K562 (cell line): ENCODE measurements at regions not wholly inside any gene's neighbourhood (a gene's known extent, or its start where the extent isn't known, plus 50 kb on each side); places are given as distances from the start of the nearest gene placed in this dataset.

ENCODE experiments used
- CTCF ChIP-seq, 3 experiments: IDR thresholded peaks in 2 of 3; conservative IDR thresholded peaks in 1 of 3; 2 replicates each; pipeline ENCODE4 v1.5.1; 2011 to 2012; ENCODE audit warnings: low read length in 3 of 3, mild to moderate bottlenecking in 3 of 3, control low read depth in 2 of 3, improper control_type of control experiment in 1 of 3, inconsistent platforms in 1 of 3, low read depth in 1 of 3, mixed read lengths in 1 of 3, moderate library complexity in 1 of 3; ENCODE audit not compliant: insufficient read depth in 2 of 3
- GABPA ChIP-seq: fragments of 200-800 bp; sonication (Bioruptor generic); conservative IDR thresholded peaks from 2 replicates; pipeline ENCODE4 v1.6.1; 2016; ENCODE audit warnings: low read depth, missing genetic modification characterization, missing compliant biosample characterization
- HDAC2 ChIP-seq: fragments of 450-650 bp; IDR thresholded peaks from 2 replicates; pipeline ENCODE4 v1.6.1; 2016; ENCODE audit warnings: mild to moderate bottlenecking
- IRF2 ChIP-seq: sonication (generic); formaldehyde crosslinking; IDR thresholded peaks from 2 replicates; pipeline ENCODE4 v1.8.1; 2022; ENCODE audit warnings: mild to moderate bottlenecking, missing genetic modification reagents
- JUN ChIP-seq, 2 experiments: sonication (generic) in 1 of 2; formaldehyde crosslinking in 1 of 2; IDR thresholded peaks; 2 replicates each; pipeline versions ENCODE4 v1.6.1 to v1.8.0; 2012 to 2022; ENCODE audit warnings: borderline replicate concordance in 2 of 2, mild to moderate bottlenecking in 2 of 2, improper control_type of control experiment in 1 of 2, low read depth in 1 of 2, low read length in 1 of 2, missing genetic modification reagents in 1 of 2
- POLR2A ChIP-seq: fragments of 450-650 bp; conservative IDR thresholded peaks from 2 replicates; pipeline ENCODE4 v1.6.1; 2016
- RFX5 ChIP-seq: IDR thresholded peaks from 2 replicates; pipeline ENCODE4 v1.6.1; 2011; ENCODE audit warnings: low read depth, mild to moderate bottlenecking, improper control_type of control experiment, low read length
- TAF15 ChIP-seq: fragments of 200-400 bp; formaldehyde crosslinking; IDR thresholded peaks from 2 replicates; pipeline ENCODE4 v1.6.1; 2017; ENCODE audit warnings: mild to moderate bottlenecking, low read depth, low read length, moderate library complexity
- YY1 ChIP-seq, 3 experiments: IDR thresholded peaks; 2 replicates each; pipeline ENCODE4 v1.6.1; 2011; ENCODE audit warnings: low read length in 2 of 3, mild to moderate bottlenecking in 2 of 3, moderate library complexity in 2 of 3, borderline replicate concordance in 1 of 3, control low read depth in 1 of 3, low read depth in 1 of 3; ENCODE audit not compliant: insufficient read depth in 3 of 3, insufficient replicate concordance in 2 of 3, control insufficient read depth in 1 of 3, insufficient read length in 1 of 3; ENCODE audit errors: extremely low read depth in 1 of 3
- ZBTB11 ChIP-seq, 3 experiments: fragments of 200-800 bp in 1 of 3; fragments of 250-450 bp in 1 of 3; fragments of 450-650 bp in 1 of 3; sonication (Bioruptor Pico) in 1 of 3; sonication (Bioruptor generic) in 1 of 3; formaldehyde crosslinking in 1 of 3; IDR thresholded peaks; 2 replicates each; pipeline versions ENCODE4 v1.6.1 to v1.8.0; 2016 to 2022; ENCODE audit warnings: mild to moderate bottlenecking in 2 of 3, missing genetic modification characterization in 2 of 3, missing compliant biosample characterization in 1 of 3, moderate library complexity in 1 of 3
- ZBTB43 ChIP-seq: sonication (generic); formaldehyde crosslinking; IDR thresholded peaks from 2 replicates; pipeline ENCODE4 v1.8.0; 2023; ENCODE audit warnings: mild to moderate bottlenecking, missing genetic modification reagents
- TF ChIP-seq, protein P1 (sequence below): sonication (generic); formaldehyde crosslinking; IDR thresholded peaks from 2 replicates; pipeline ENCODE4 v1.8.1; 2023; ENCODE audit warnings: mild to moderate bottlenecking, missing genetic modification reagents
- TF ChIP-seq, protein P2 (sequence below), 2 experiments: IDR thresholded peaks in 1 of 2; conservative IDR thresholded peaks in 1 of 2; 2 replicates each; pipeline ENCODE4 v1.6.1; 2016; ENCODE audit warnings: low read depth in 2 of 2, mild to moderate bottlenecking in 1 of 2, missing compliant biosample characterization in 1 of 2, missing genetic modification characterization in 1 of 2, moderate library complexity in 1 of 2

- TF ChIP-seq YY1 (IDR thresholded peaks at IDR 0.05; ENCODE audit: borderline replicate concordance in 1 of 3, control insufficient read depth in 1 of 3, extremely low read depth in 1 of 3, insufficient read depth in 3 of 3, insufficient read length in 1 of 3, insufficient replicate concordance in 2 of 3, low read depth in 1 of 3, low read length in 2 of 3) = no peak
- no peak for TF ChIP-seq HDAC2
- TF ChIP-seq POLR2A = no peak
- no peak for TF ChIP-seq ZBTB43 (CRISPR knock-in tag)
- TF ChIP-seq GABPA (tag) = no peak
- TF ChIP-seq ZBTB11 (CRISPR knock-in tag; IDR thresholded peaks at IDR 0.05) = no peak
- TF ChIP-seq JUN (IDR thresholded peaks at IDR 0.05; ENCODE audit: borderline replicate concordance, low read depth, low read length) = no peak
- no peak for TF ChIP-seq JUN (CRISPR knock-in tag; IDR thresholded peaks at IDR 0.05; ENCODE audit: borderline replicate concordance)
- no peak for TF ChIP-seq CTCF (IDR thresholded peaks at IDR 0.05 in 2 of 3, conservative IDR thresholded peaks at IDR 0.05 in 1 of 3; ENCODE audit: insufficient read depth in 2 of 3, low read depth in 1 of 3, low read length in 3 of 3)
- TF ChIP-seq, protein P1, sequence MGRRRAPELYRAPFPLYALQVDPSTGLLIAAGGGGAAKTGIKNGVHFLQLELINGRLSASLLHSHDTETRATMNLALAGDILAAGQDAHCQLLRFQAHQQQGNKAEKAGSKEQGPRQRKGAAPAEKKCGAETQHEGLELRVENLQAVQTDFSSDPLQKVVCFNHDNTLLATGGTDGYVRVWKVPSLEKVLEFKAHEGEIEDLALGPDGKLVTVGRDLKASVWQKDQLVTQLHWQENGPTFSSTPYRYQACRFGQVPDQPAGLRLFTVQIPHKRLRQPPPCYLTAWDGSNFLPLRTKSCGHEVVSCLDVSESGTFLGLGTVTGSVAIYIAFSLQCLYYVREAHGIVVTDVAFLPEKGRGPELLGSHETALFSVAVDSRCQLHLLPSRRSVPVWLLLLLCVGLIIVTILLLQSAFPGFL (CRISPR knock-in tag) = no peak
- TF ChIP-seq TAF15 = no peak
- TF ChIP-seq RFX5 = no peak
- TF ChIP-seq, protein P2, sequence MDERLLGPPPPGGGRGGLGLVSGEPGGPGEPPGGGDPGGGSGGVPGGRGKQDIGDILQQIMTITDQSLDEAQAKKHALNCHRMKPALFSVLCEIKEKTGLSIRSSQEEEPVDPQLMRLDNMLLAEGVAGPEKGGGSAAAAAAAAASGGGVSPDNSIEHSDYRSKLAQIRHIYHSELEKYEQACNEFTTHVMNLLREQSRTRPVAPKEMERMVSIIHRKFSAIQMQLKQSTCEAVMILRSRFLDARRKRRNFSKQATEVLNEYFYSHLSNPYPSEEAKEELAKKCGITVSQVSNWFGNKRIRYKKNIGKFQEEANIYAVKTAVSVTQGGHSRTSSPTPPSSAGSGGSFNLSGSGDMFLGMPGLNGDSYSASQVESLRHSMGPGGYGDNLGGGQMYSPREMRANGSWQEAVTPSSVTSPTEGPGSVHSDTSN (CRISPR knock-in tag; IDR thresholded peaks at IDR 0.05; ENCODE audit: low read depth) = no peak
- TF ChIP-seq, protein P2 (tag; conservative IDR thresholded peaks at IDR 0.05; ENCODE audit: low read depth) = no peak
- TF ChIP-seq IRF2 (CRISPR knock-in tag) = no peak
Observed at GRCh38 chr13:80501556-80501955, 160.6 kb upstream of the SPRY2 start.
